Epithelial cell of proximal tubule (primary cell): ENCODE measurements at regions not wholly inside any gene's neighbourhood (a gene's known extent, or its start where the extent isn't known, plus 50 kb on each side); places are given as distances from the start of the nearest gene placed in this dataset.

Experiments
- DNase-seq: peaks from one replicate; pipeline ENCODE4 v3.0.0-alpha.2; 2011; ENCODE audit warnings: low read depth
- H3K4me3 ChIP-seq: 2 replicates; pipeline ENCODE4 v1.5.1; 2011; ENCODE audit warnings: low read depth, mild to moderate bottlenecking, low read length
- CTCF ChIP-seq: conservative IDR thresholded peaks from 2 replicates; pipeline ENCODE4 v1.5.1; 2012; ENCODE audit warnings: low read depth, mild to moderate bottlenecking, low read length

- no peak for DNase-seq
- no peak overlapping the region for H3K4me3 ChIP-seq
- TF ChIP-seq CTCF, result no peak
These were observed 255.1 kb upstream of the THSD7B start for GRCh38 chr2:136510244-136510643.

- no peak for TF ChIP-seq CTCF
- no peak for DNase-seq
- no peak overlapping the region for H3K4me3 ChIP-seq
These were observed 259.9 kb upstream of the THSD7B start for GRCh38 chr2:136505462-136505861.

GRCh38 chr2:136502660-136503059, 262.7 kb upstream of the THSD7B start:
- no peak overlapping the region for H3K4me3 ChIP-seq
- TF ChIP-seq CTCF, result no peak
- DNase-seq, result no peak

- DNase-seq, result no peak
- TF ChIP-seq CTCF, result no peak
- no peak overlapping the region for H3K4me3 ChIP-seq
These were observed 267.6 kb upstream of the THSD7B start for GRCh38 chr2:136497709-136498108.

- no peak for DNase-seq
- no peak for TF ChIP-seq CTCF
- H3K4me3 ChIP-seq, result no peak overlapping the region
These were observed 268.4 kb upstream of the THSD7B start for GRCh38 chr2:136496966-136497365.

- H3K4me3 ChIP-seq, result no peak overlapping the region
- no peak for TF ChIP-seq CTCF
- no peak for DNase-seq
These were observed 269.7 kb upstream of the THSD7B start for GRCh38 chr2:136495636-136496035.

GRCh38 chr2:136492901-136493300, 272.4 kb upstream of the THSD7B start:
- no peak for TF ChIP-seq CTCF
- DNase-seq, result no peak
- no peak overlapping the region for H3K4me3 ChIP-seq
